ENCODE measurements at regions not wholly inside any gene's neighbourhood (a gene's known extent, or its start where the extent isn't known, plus 50 kb on each side); places are given as distances from the start of the nearest gene placed in this dataset.

DNA sequence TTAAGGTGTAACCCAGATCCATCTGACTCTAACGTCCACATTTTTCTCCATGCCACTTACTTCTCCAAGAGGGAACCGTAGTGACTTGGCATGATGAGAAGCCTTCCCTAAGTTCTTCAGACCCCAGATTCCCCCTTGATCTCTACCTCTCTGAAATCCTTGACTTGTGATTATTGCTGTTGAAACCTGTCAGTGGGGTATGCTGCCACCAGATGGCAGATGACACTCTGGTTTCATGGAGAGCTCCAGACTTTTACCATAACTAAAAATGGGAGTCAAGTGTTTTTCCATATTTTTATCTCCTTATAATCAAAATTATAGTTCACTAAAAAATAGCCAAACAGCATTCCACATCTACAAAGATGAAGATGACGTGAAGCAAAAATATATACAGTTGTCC is 504.2 kb downstream of the SOX6 start:
- H3K9me3 ChIP-seq (ENCODE audit: control insufficient read depth, insufficient read depth, low read length), result no peaks in the 10 kb centered on the region
- DNase-seq, result no peak
- H3K9me3 Mint-ChIP-seq, result no peaks in the 10 kb centered on the region
- TF ChIP-seq, protein P1, sequence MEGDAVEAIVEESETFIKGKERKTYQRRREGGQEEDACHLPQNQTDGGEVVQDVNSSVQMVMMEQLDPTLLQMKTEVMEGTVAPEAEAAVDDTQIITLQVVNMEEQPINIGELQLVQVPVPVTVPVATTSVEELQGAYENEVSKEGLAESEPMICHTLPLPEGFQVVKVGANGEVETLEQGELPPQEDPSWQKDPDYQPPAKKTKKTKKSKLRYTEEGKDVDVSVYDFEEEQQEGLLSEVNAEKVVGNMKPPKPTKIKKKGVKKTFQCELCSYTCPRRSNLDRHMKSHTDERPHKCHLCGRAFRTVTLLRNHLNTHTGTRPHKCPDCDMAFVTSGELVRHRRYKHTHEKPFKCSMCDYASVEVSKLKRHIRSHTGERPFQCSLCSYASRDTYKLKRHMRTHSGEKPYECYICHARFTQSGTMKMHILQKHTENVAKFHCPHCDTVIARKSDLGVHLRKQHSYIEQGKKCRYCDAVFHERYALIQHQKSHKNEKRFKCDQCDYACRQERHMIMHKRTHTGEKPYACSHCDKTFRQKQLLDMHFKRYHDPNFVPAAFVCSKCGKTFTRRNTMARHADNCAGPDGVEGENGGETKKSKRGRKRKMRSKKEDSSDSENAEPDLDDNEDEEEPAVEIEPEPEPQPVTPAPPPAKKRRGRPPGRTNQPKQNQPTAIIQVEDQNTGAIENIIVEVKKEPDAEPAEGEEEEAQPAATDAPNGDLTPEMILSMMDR (IDR thresholded peaks at IDR 0.05), result no peak
- WGBS (ENCODE audit: insufficient coverage), result 77% methylated on average over 3 of the region's 3 CpGs
- H3K36me3 Mint-ChIP-seq, result no peaks in the 10 kb centered on the region
- no peak overlapping the region for H3K27ac Mint-ChIP-seq
- H3K27me3 ChIP-seq (ENCODE audit: control insufficient read depth, insufficient read depth, low read length), result no peaks in the 10 kb centered on the region
- no peak overlapping the region for H3K4me3 Mint-ChIP-seq
- no peak for ATAC-seq
- no peak overlapping the region for H3K27ac ChIP-seq (ENCODE audit: low read length)
- H3K27me3 Mint-ChIP-seq (ENCODE audit: low read depth in 2 of 2), result no peaks in the 10 kb centered on the region
- H3K4me3 ChIP-seq (ENCODE audit: low read length), result no peak overlapping the region
- no peaks in the 10 kb centered on the region for H3K4me1 Mint-ChIP-seq
- H3K4me1 ChIP-seq (ENCODE audit: control insufficient read depth, insufficient read depth, low read length), result no peaks in the 10 kb centered on the region
- intact Hi-C loops (cut with micrococcal nuclease), result no loop called here
- no peaks in the 10 kb centered on the region for H3K36me3 ChIP-seq (ENCODE audit: control insufficient read depth, insufficient read depth, low read length)

DNA sequence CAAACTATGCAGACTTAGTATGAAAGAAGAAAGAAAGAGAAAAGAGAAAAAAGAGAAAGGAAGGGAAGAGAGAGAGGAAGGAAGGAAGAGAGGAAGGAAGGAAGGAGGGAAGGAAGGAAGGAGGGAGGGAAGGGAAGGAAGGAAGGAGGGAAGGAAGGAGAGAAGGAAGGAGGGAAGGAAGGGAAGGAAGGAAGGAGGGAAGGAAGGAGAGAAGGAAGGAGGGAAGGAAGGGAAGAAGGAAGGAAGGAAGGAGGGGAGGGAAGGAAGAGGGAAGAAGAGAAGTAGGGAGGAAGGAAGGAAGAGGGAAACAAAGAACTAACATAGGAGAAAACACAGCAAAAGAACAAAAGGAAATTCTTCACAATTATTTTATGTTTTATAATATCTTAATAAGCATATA is 502.1 kb downstream of the SOX6 start:
- ATAC-seq (no peak), DNase-seq (no peak)
- intact Hi-C loops (cut with micrococcal nuclease), result no loop called here
- Histone ChIP-seq H3K4me1 (ENCODE audit: control insufficient read depth, insufficient read depth, low read length) (no peaks in the 10 kb centered on the region), H3K9me3 (ENCODE audit: control insufficient read depth, insufficient read depth, low read length) (no peaks in the 10 kb centered on the region), H3K36me3 (ENCODE audit: control insufficient read depth, insufficient read depth, low read length) (no peaks in the 10 kb centered on the region), H3K27me3 (ENCODE audit: control insufficient read depth, insufficient read depth, low read length) (no peaks in the 10 kb centered on the region), H3K4me3 (ENCODE audit: low read length) (no peak overlapping the region), H3K27ac (ENCODE audit: low read length) (no peak overlapping the region)
- Mint-ChIP-seq H3K36me3 (no peaks in the 10 kb centered on the region), H3K27me3 (ENCODE audit: low read depth in 2 of 2) (no peaks in the 10 kb centered on the region), H3K4me1 (no peaks in the 10 kb centered on the region), H3K27ac (no peak overlapping the region), H3K9me3 (no peaks in the 10 kb centered on the region), H3K4me3 (no peak overlapping the region)
- TF ChIP-seq, protein P1 (IDR thresholded peaks at IDR 0.05), result no peak

DNA sequence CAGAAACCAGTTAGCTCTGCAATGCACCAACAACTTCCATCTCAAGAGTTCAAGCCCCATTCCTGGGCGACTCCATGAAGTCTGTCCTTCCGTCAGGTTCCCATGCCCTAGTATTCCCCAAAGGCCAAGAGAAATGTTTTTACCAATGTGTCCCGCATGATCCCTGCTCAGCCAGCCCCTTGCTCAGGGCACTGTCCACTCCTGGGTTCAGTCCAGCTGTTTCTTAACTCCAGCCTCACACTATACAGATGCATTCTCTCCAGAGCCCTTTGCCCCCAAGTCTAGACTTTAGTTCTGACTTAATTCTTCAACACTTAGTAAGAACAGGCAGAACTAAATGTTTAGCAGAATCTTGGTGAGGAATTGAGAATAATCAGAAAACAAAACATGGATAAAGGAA is 497.5 kb downstream of the SOX6 start:
- no peak overlapping the region for H3K4me3 Mint-ChIP-seq
- no peaks in the 10 kb centered on the region for H3K4me1 Mint-ChIP-seq
- TF ChIP-seq, protein P1 (IDR thresholded peaks at IDR 0.05), result no peak
- no peak for ATAC-seq
- no peaks in the 10 kb centered on the region for H3K4me1 ChIP-seq (ENCODE audit: control insufficient read depth, insufficient read depth, low read length)
- H3K27me3 Mint-ChIP-seq (ENCODE audit: low read depth in 2 of 2), result no peaks in the 10 kb centered on the region
- DNase-seq, result no peak
- no peaks in the 10 kb centered on the region for H3K27me3 ChIP-seq (ENCODE audit: control insufficient read depth, insufficient read depth, low read length)
- no peaks in the 10 kb centered on the region for H3K36me3 ChIP-seq (ENCODE audit: control insufficient read depth, insufficient read depth, low read length)
- peaks cover 0 to 2% of the 10 kb centered on the region in 2 donors for H3K9me3 Mint-ChIP-seq
- intact Hi-C loops (cut with micrococcal nuclease), result no loop called here
- WGBS (ENCODE audit: insufficient coverage), result 95% methylated on average over 3 of the region's 3 CpGs
- no peak overlapping the region for H3K4me3 ChIP-seq (ENCODE audit: low read length)
- no peaks in the 10 kb centered on the region for H3K9me3 ChIP-seq (ENCODE audit: control insufficient read depth, insufficient read depth, low read length)
- H3K27ac Mint-ChIP-seq, result no peak overlapping the region
- no peaks in the 10 kb centered on the region for H3K36me3 Mint-ChIP-seq
- H3K27ac ChIP-seq (ENCODE audit: low read length), result no peak overlapping the region

DNA sequence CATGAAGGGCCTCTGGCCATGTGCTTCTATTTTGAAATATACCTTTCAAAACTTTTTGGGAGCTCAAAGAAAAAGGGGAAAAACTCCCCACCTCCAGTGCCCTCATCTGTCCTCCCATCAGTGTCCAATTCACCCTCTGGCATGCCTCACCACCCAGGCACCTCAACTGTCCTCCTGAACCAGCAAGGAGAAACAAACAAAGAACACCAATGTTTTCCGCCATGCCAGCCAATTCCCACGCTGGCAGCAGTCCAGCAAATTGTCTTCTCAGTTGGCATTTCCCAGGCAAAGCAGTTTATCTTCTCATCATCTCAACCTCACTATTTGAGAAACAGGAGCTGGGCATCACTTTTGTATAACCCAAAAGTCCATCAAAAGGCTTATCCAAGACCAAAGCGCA is 496.9 kb downstream of the SOX6 start:
- H3K9me3 ChIP-seq (ENCODE audit: control insufficient read depth, insufficient read depth, low read length), result no peaks in the 10 kb centered on the region
- WGBS (ENCODE audit: insufficient coverage), result 89% methylated on average over 3 of the region's 3 CpGs
- DNase-seq, result no peak
- TF ChIP-seq, protein P1 (IDR thresholded peaks at IDR 0.05), result no peak
- no peak for ATAC-seq
- no peak overlapping the region for H3K4me3 ChIP-seq (ENCODE audit: low read length)
- intact Hi-C loops (cut with micrococcal nuclease), result no loop called here
- H3K27me3 Mint-ChIP-seq (ENCODE audit: low read depth in 2 of 2), result no peaks in the 10 kb centered on the region
- H3K27me3 ChIP-seq (ENCODE audit: control insufficient read depth, insufficient read depth, low read length), result no peaks in the 10 kb centered on the region
- H3K4me3 Mint-ChIP-seq, result no peak overlapping the region
- H3K4me1 ChIP-seq (ENCODE audit: control insufficient read depth, insufficient read depth, low read length), result no peaks in the 10 kb centered on the region
- H3K4me1 Mint-ChIP-seq, result no peaks in the 10 kb centered on the region
- no peaks in the 10 kb centered on the region for H3K36me3 ChIP-seq (ENCODE audit: control insufficient read depth, insufficient read depth, low read length)
- H3K27ac Mint-ChIP-seq, result no peak overlapping the region
- no peak overlapping the region for H3K27ac ChIP-seq (ENCODE audit: low read length)
- H3K9me3 Mint-ChIP-seq, result peaks cover 0 to 2% of the 10 kb centered on the region in 2 donors
- H3K36me3 Mint-ChIP-seq, result no peaks in the 10 kb centered on the region

Measured in natural killer cell (primary cell).